ENCODE measurements at regions not wholly inside any gene's neighbourhood (a gene's known extent, or its start where the extent isn't known, plus 50 kb on each side); places are given as distances from the start of the nearest gene placed in this dataset.
"Not testable (repeated sequence)": the region's sequence is repeated elsewhere in the genome, so short reads cannot be mapped to it uniquely, and the experiment has no call there.

DNA sequence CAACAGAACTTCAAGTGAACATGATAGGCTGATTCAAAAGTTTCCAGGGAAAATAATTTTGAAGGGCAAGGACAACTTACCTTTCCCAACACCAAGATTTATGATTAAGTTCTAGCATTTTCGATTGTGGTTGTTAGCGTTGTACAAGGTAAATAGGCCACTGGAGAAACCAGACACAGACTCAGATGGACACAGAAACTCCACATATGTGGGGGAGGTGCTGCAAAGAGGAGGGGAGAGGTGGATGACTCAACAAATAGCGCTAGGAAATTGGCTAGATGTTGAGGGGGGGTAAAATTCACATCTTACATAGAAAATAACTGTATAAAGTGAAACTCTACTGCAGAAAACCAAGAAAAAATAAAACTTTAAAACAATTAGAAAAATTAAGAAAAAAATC lies 564.4 kb downstream of the MATN1 start:
- Histone ChIP-seq H4K20me1 (ENCODE audit: insufficient read depth) (no peaks in the 10 kb centered on the region), H3K27me3 (ENCODE audit: insufficient read depth, low read depth) (peaks cover 2% of the 10 kb centered on the region; the same call in 1 of the 2 replicates), H2AFZ (ENCODE audit: low read depth) (no peak overlapping the region), H3K79me2 (ENCODE audit: insufficient read depth, low read depth) (no peaks in the 10 kb centered on the region), H3K36me3 (ENCODE audit: insufficient read depth) (no peaks in the 10 kb centered on the region), H3K9ac (no peak overlapping the region), H3K27ac (no peak overlapping the region), H3K4me3 (IDR thresholded peaks at IDR 0.05; ENCODE audit: insufficient read depth, low read depth, low read length) (no peak overlapping the region), H3K4me1 (ENCODE audit: low read depth, poor library complexity, severe bottlenecking) (no peaks in the 10 kb centered on the region), H3K4me2 (no peak overlapping the region)
- TF ChIP-seq, protein P1, sequence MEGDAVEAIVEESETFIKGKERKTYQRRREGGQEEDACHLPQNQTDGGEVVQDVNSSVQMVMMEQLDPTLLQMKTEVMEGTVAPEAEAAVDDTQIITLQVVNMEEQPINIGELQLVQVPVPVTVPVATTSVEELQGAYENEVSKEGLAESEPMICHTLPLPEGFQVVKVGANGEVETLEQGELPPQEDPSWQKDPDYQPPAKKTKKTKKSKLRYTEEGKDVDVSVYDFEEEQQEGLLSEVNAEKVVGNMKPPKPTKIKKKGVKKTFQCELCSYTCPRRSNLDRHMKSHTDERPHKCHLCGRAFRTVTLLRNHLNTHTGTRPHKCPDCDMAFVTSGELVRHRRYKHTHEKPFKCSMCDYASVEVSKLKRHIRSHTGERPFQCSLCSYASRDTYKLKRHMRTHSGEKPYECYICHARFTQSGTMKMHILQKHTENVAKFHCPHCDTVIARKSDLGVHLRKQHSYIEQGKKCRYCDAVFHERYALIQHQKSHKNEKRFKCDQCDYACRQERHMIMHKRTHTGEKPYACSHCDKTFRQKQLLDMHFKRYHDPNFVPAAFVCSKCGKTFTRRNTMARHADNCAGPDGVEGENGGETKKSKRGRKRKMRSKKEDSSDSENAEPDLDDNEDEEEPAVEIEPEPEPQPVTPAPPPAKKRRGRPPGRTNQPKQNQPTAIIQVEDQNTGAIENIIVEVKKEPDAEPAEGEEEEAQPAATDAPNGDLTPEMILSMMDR (conservative IDR thresholded peaks at IDR 0.05; ENCODE audit: low read depth, low read length) = no peak

GRCh38 chr1:30155698-30156097 lies 567.7 kb downstream of the MATN1 start:
- H3K4me1 ChIP-seq (ENCODE audit: low read depth, poor library complexity, severe bottlenecking); H3K36me3 ChIP-seq (ENCODE audit: insufficient read depth); H3K27ac ChIP-seq; H4K20me1 ChIP-seq (ENCODE audit: insufficient read depth); H3K9ac ChIP-seq; H3K4me3 ChIP-seq (IDR thresholded peaks at IDR 0.05; ENCODE audit: insufficient read depth, low read depth, low read length); H3K27me3 ChIP-seq (ENCODE audit: insufficient read depth, low read depth); H3K79me2 ChIP-seq (ENCODE audit: insufficient read depth, low read depth); H3K4me2 ChIP-seq; H2AFZ ChIP-seq (ENCODE audit: low read depth): not testable (repeated sequence)

GRCh38 chr1:30155253-30155652 lies 568.1 kb downstream of the MATN1 start:
- not testable (repeated sequence) for H3K9ac ChIP-seq; H3K4me1 ChIP-seq (ENCODE audit: low read depth, poor library complexity, severe bottlenecking); H3K4me2 ChIP-seq; H2AFZ ChIP-seq (ENCODE audit: low read depth); H3K79me2 ChIP-seq (ENCODE audit: insufficient read depth, low read depth); H4K20me1 ChIP-seq (ENCODE audit: insufficient read depth); H3K36me3 ChIP-seq (ENCODE audit: insufficient read depth); H3K27me3 ChIP-seq (ENCODE audit: insufficient read depth, low read depth); H3K4me3 ChIP-seq (IDR thresholded peaks at IDR 0.05; ENCODE audit: insufficient read depth, low read depth, low read length); H3K27ac ChIP-seq

GRCh38 chr1:30153743-30154449 lies 569.5 kb downstream of the MATN1 start:
- H3K27ac ChIP-seq = no peak overlapping the region
- 0 out of 2 replicates have a peak, but pooled peaks cover 3% of the 10 kb centered on the region for H3K27me3 ChIP-seq (ENCODE audit: insufficient read depth, low read depth)
- no peak overlapping the region for H3K4me3 ChIP-seq (IDR thresholded peaks at IDR 0.05; ENCODE audit: insufficient read depth, low read depth, low read length)
- no peak overlapping the region for H3K4me2 ChIP-seq
- H3K4me1 ChIP-seq (ENCODE audit: low read depth, poor library complexity, severe bottlenecking) = no peaks in the 10 kb centered on the region
- H4K20me1 ChIP-seq (ENCODE audit: insufficient read depth) = no peaks in the 10 kb centered on the region
- no peaks in the 10 kb centered on the region for H3K79me2 ChIP-seq (ENCODE audit: insufficient read depth, low read depth)
- no peak overlapping the region for H3K9ac ChIP-seq
- TF ChIP-seq, protein P1 (conservative IDR thresholded peaks at IDR 0.05; ENCODE audit: low read depth, low read length) = no peak
- no peaks in the 10 kb centered on the region for H3K36me3 ChIP-seq (ENCODE audit: insufficient read depth)
- no peak overlapping the region for H2AFZ ChIP-seq (ENCODE audit: low read depth)

- Histone ChIP-seq H3K27ac (no peak overlapping the region), H3K79me2 (ENCODE audit: insufficient read depth, low read depth) (no peaks in the 10 kb centered on the region), H3K27me3 (ENCODE audit: insufficient read depth, low read depth) (peaks cover 3% of the 10 kb centered on the region; the same call in 1 of the 2 replicates), H3K4me1 (ENCODE audit: low read depth, poor library complexity, severe bottlenecking) (no peaks in the 10 kb centered on the region), H4K20me1 (ENCODE audit: insufficient read depth) (no peaks in the 10 kb centered on the region), H2AFZ (ENCODE audit: low read depth) (no peak overlapping the region), H3K36me3 (ENCODE audit: insufficient read depth) (no peaks in the 10 kb centered on the region), H3K4me3 (IDR thresholded peaks at IDR 0.05; ENCODE audit: insufficient read depth, low read depth, low read length) (no peak overlapping the region), H3K4me2 (no peak overlapping the region), H3K9ac (no peak overlapping the region)
- TF ChIP-seq, protein P1 (conservative IDR thresholded peaks at IDR 0.05; ENCODE audit: low read depth, low read length) = no peak
Measured at GRCh38 chr1:30151826-30152225, 571.6 kb downstream of the MATN1 start.

All from KMS-11 (cell line).